ENCODE measurements at regions not wholly inside any gene's neighbourhood (a gene's known extent, or its start where the extent isn't known, plus 50 kb on each side); places are given as distances from the start of the nearest gene placed in this dataset.

- Histone ChIP-seq H3K9me2 (ENCODE audit: insufficient read depth) (no peaks in the 10 kb centered on the region), H4K20me1 (ENCODE audit: insufficient read depth) (no peaks in the 10 kb centered on the region), H3K27me3 (replicated peaks; ENCODE audit: insufficient read depth) (no peaks in the 10 kb centered on the region), H3K36me3 (ENCODE audit: low read depth) (no peaks in the 10 kb centered on the region), H3K27ac (no peak overlapping the region), H3K9ac (no peak overlapping the region), H3K79me2 (ENCODE audit: insufficient read depth) (no peaks in the 10 kb centered on the region), H3K4me3 (no peak overlapping the region), H3F3A (ENCODE audit: insufficient read depth) (no peaks in the 10 kb centered on the region), H3K4me1 (ENCODE audit: insufficient read depth) (no peaks in the 10 kb centered on the region), H3K4me2 (ENCODE audit: unreplicated experiment) (no peak overlapping the region), H2AFZ (no peak overlapping the region), H3K9me3 (ENCODE audit: low read depth) (no peaks in the 10 kb centered on the region)
- no peak for DNase-seq
- in situ Hi-C loops (cut with MboI): no loop called here
- 50 to 52% methylated on average over 4 of the region's 4 CpGs for WGBS, 2 experiments (ENCODE audit: low coverage in 1 of 2, low lambda C conversion rate in 2 of 2, missing lambda C conversion rate in 2 of 2)
- TF ChIP-seq EZH2 (IDR thresholded peaks at IDR 0.05; ENCODE audit: insufficient read depth, poor library complexity, severe bottlenecking) (no peak), EZH2phosphoT487 (IDR thresholded peaks at IDR 0.05; ENCODE audit: insufficient read depth, low read depth) (no peak)
These were observed 89.1 kb upstream of the PROX1 start for GRCh38 chr1:213898684-213899083.

- no peak overlapping the region for H3K9ac ChIP-seq
- H3K4me2 ChIP-seq (ENCODE audit: unreplicated experiment): no peak overlapping the region
- in situ Hi-C loops (cut with MboI): no loop called here
- 20 to 27% methylated on average over 4 of the region's 4 CpGs for WGBS, 2 experiments (ENCODE audit: low coverage in 1 of 2, low lambda C conversion rate in 2 of 2, missing lambda C conversion rate in 2 of 2)
- H3K27ac ChIP-seq: no peak overlapping the region
- no peaks in the 10 kb centered on the region for H3K4me1 ChIP-seq (ENCODE audit: insufficient read depth)
- no peaks in the 10 kb centered on the region for H4K20me1 ChIP-seq (ENCODE audit: insufficient read depth)
- H3F3A ChIP-seq (ENCODE audit: insufficient read depth): no peaks in the 10 kb centered on the region
- no peaks in the 10 kb centered on the region for H3K79me2 ChIP-seq (ENCODE audit: insufficient read depth)
- no peak overlapping the region for H2AFZ ChIP-seq
- no peaks in the 10 kb centered on the region for H3K36me3 ChIP-seq (ENCODE audit: low read depth)
- DNase-seq: no peak
- H3K9me3 ChIP-seq (ENCODE audit: low read depth): no peaks in the 10 kb centered on the region
- H3K4me3 ChIP-seq: no peak overlapping the region
- no peak for TF ChIP-seq EZH2phosphoT487 (IDR thresholded peaks at IDR 0.05; ENCODE audit: insufficient read depth, low read depth)
- no peak for TF ChIP-seq EZH2 (IDR thresholded peaks at IDR 0.05; ENCODE audit: insufficient read depth, poor library complexity, severe bottlenecking)
- no peaks in the 10 kb centered on the region for H3K9me2 ChIP-seq (ENCODE audit: insufficient read depth)
- H3K27me3 ChIP-seq (replicated peaks; ENCODE audit: insufficient read depth): no peaks in the 10 kb centered on the region
These were observed 88.4 kb upstream of the PROX1 start for GRCh38 chr1:213899413-213899812.

DNA sequence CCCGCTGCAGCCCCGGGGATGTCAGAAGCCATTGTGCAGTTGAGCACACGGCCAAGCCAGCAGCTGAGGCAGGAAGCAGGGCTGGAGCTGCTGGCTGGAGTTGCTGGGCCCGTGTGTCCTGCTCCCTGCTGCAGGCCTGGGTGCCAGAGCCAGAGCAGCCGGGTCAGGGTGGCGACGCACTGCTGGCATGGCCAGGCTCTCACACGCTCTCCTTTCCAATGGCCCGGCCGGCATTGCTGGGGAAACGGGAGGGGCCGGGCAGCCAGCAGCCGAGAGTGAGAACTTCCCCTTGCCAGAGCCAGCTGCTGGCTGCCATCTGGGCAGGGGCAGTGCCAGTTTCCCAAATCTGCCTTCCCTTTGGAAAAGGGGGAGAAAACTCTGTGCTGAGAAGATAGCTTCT, 82.4 kb upstream of the PROX1 start:
- TF ChIP-seq EZH2phosphoT487 (IDR thresholded peaks at IDR 0.05; ENCODE audit: insufficient read depth, low read depth): no peak
- TF ChIP-seq EZH2 (IDR thresholded peaks at IDR 0.05; ENCODE audit: insufficient read depth, poor library complexity, severe bottlenecking): no peak
- Histone ChIP-seq H3K4me3 (no peak overlapping the region), H3K79me2 (ENCODE audit: insufficient read depth) (no peaks in the 10 kb centered on the region), H3K4me1 (ENCODE audit: insufficient read depth) (no peaks in the 10 kb centered on the region), H3K9me2 (ENCODE audit: insufficient read depth) (no peaks in the 10 kb centered on the region), H4K20me1 (ENCODE audit: insufficient read depth) (no peaks in the 10 kb centered on the region), H3K9ac (no peak overlapping the region), H3K36me3 (ENCODE audit: low read depth) (no peaks in the 10 kb centered on the region), H3K27ac (no peak overlapping the region), H3K27me3 (replicated peaks; ENCODE audit: insufficient read depth) (no peaks in the 10 kb centered on the region), H3K9me3 (ENCODE audit: low read depth) (no peaks in the 10 kb centered on the region), H3F3A (ENCODE audit: insufficient read depth) (no peaks in the 10 kb centered on the region), H3K4me2 (ENCODE audit: unreplicated experiment) (no peak overlapping the region), H2AFZ (no peak overlapping the region)
- DNase-seq: no peak
- WGBS, 2 experiments (ENCODE audit: low coverage in 1 of 2, low lambda C conversion rate in 2 of 2, missing lambda C conversion rate in 2 of 2): 0 to 1% methylated on average over 13 of the region's 13 CpGs
- in situ Hi-C loops (cut with MboI): no loop called here

GRCh38 chr1:213908521-213908920, 79.3 kb upstream of the PROX1 start:
- Histone ChIP-seq H3K4me1 (ENCODE audit: insufficient read depth) (no peaks in the 10 kb centered on the region), H3K27ac (no peak overlapping the region), H3K9me2 (ENCODE audit: insufficient read depth) (no peaks in the 10 kb centered on the region), H3K9ac (no peak overlapping the region), H3K79me2 (ENCODE audit: insufficient read depth) (no peaks in the 10 kb centered on the region), H3F3A (ENCODE audit: insufficient read depth) (no peaks in the 10 kb centered on the region), H3K4me2 (ENCODE audit: unreplicated experiment) (no peak overlapping the region), H3K4me3 (no peak overlapping the region), H3K36me3 (ENCODE audit: low read depth) (no peaks in the 10 kb centered on the region), H4K20me1 (ENCODE audit: insufficient read depth) (no peaks in the 10 kb centered on the region), H3K9me3 (ENCODE audit: low read depth) (no peaks in the 10 kb centered on the region), H3K27me3 (replicated peaks; ENCODE audit: insufficient read depth) (no peaks in the 10 kb centered on the region), H2AFZ (no peak overlapping the region)
- in situ Hi-C loops (cut with MboI): no loop called here
- TF ChIP-seq EZH2 (IDR thresholded peaks at IDR 0.05; ENCODE audit: insufficient read depth, poor library complexity, severe bottlenecking) (no peak), EZH2phosphoT487 (IDR thresholded peaks at IDR 0.05; ENCODE audit: insufficient read depth, low read depth) (no peak)
- no peak for DNase-seq
- 32 to 36% methylated on average over 4 of the region's 4 CpGs for WGBS, 2 experiments (ENCODE audit: low coverage in 1 of 2, low lambda C conversion rate in 2 of 2, missing lambda C conversion rate in 2 of 2)

DNA sequence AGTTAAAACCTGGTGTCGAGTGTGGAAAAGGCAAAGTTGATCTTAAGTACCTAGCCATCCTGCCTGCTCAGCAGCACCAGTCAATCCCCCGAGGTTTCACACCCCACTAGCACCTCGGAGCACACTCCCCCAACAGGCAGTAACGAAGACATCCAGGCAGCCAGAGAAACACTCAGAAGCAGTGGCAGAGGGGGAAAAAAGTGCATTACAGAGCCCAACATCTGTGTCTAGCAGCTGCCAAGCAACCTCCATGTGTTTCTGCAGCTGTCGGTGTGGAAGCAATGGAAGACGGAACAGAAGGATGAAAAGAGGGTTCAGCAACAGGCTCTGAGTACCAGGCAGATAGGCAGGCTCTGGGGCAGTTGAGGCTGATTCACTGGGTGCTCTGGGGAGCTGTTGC, 73.4 kb upstream of the PROX1 start:
- 5% methylated on average over 6 of the region's 6 CpGs for WGBS, 2 experiments (ENCODE audit: low coverage in 1 of 2, low lambda C conversion rate in 2 of 2, missing lambda C conversion rate in 2 of 2)
- in situ Hi-C loops (cut with MboI): no loop called here

More for the DNA sequence above, 73.4 kb upstream of the PROX1 start:
- Histone ChIP-seq H3K9me2 (ENCODE audit: insufficient read depth) (no peaks in the 10 kb centered on the region), H3K4me2 (ENCODE audit: unreplicated experiment) (no peak overlapping the region), H3K4me3 (no peak overlapping the region), H3K79me2 (ENCODE audit: insufficient read depth) (no peaks in the 10 kb centered on the region), H3K36me3 (ENCODE audit: low read depth) (no peaks in the 10 kb centered on the region), H3K4me1 (ENCODE audit: insufficient read depth) (no peaks in the 10 kb centered on the region), H3K9me3 (ENCODE audit: low read depth) (no peaks in the 10 kb centered on the region), H3K9ac (no peak overlapping the region), H3K27me3 (replicated peaks; ENCODE audit: insufficient read depth) (no peaks in the 10 kb centered on the region), H3K27ac (no peak overlapping the region), H4K20me1 (ENCODE audit: insufficient read depth) (no peaks in the 10 kb centered on the region), H3F3A (ENCODE audit: insufficient read depth) (no peaks in the 10 kb centered on the region), H2AFZ (no peak overlapping the region)
- no peak for TF ChIP-seq EZH2 (IDR thresholded peaks at IDR 0.05; ENCODE audit: insufficient read depth, poor library complexity, severe bottlenecking)
- no peak for DNase-seq

Measured in GM23248 (cell line).